Right forelimb (tissue), 1 donor: ENCODE measurements at regions not wholly inside any gene's neighbourhood (a gene's known extent, or its start where the extent isn't known, plus 50 kb on each side); places are given as distances from the start of the nearest gene placed in this dataset.
"Not testable (repeated sequence)": the region's sequence is repeated elsewhere in the genome, so short reads cannot be mapped to it uniquely, and the experiment has no call there.

ENCODE experiments used
- DNase-seq: peaks from one replicate; pipeline ENCODE4 v3.0.0-alpha.2; 2018

DNA sequence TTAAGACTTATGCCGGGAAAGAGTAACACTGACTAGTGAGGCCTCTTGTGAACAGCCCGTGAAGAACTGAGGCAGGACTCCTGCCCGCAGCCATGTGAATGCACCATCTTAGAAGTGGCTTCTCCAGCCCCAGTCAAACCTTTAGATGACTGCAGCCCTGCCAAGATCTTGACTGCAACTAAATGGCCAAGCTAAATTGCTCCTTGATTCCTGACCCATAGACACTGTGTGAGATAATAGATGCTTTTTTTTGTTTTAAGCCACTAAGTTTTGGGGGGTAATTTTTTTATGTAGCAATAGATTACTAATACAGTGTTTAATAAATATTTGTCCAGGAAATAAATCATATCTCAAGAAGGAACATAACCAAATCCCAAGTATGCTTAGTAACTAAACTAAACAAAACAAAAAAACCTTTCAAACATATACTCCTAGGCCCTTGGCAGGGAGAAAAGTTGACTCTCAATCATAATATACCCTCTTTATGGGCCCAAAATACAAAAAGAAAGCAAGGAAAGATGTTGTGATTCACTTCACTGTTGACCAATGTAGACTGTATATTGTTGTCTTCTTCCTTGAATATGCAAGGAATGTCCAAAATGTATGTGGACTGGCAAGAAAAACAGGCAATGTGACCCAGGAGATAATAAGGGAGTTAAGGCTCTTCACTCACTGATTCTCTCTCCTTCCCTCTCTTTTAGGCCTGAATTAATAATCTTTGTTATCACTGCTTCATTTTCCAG is 79.7 kb upstream of the ZNF366 start:
- no peak for DNase-seq

DNA sequence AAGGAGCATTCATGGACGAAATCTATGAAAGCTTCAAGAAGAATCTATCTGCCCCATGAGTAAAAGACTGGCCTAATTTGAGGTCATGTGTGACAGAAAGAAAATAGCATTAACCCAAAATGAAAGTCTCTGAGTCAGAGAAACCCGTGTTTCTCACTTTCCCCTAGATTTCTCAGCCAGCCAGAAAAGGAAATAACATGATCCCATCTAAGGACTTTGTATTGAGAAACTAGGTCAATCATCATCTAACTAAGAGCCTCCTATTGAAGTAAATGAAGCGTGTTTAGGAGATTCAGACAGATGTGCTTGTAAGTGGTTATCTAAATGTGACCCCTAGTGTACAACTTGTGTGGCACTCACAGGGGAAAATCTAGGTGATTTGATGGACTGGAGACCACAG is 77.3 kb upstream of the ZNF366 start:
- no peak for DNase-seq

DNA sequence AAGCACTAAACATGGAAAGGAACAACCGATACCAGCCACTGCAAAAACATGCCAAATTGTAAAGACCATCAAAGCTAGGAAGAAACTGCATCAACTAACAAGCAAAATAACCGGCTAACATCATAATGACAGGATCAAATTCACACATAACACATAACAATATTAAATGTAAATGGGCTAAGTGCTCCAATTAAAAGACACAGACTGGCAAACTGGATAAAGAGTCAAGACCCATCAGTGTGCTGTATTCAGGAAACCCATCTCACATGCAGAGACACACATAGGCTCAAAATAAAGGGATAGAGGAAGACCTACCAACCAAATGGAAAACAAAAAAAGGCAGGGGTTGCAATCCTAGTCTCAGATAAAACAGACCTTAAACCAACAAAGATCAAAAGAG is 72.1 kb upstream of the ZNF366 start:
- DNase-seq: not testable (repeated sequence)

DNA sequence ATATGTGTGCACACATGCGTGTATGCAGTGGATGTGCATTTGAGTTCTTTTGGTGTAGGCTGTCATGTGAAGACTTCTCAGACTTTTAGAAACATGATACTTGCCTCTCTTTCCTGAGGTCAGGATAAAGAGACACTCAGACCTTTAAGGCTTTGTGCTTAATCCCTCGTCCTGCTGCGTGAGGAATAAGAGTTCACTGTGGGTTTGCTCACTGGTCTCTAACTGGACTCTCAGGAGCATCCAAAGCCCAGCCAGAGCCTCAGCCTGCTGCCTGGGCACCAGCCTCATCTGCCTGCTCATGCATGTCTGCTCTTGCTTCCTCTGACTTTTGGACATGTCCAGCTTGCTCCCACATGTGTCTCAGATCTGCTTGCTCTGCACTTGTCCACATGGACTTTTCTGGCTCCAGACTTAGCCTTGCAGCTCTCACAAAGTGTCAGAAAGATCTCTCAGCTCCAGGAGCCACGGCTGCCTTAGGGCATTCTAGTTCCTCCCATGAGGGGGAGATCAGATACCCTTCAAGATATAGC is 65.1 kb upstream of the ZNF366 start:
- DNase-seq: no peak

DNA sequence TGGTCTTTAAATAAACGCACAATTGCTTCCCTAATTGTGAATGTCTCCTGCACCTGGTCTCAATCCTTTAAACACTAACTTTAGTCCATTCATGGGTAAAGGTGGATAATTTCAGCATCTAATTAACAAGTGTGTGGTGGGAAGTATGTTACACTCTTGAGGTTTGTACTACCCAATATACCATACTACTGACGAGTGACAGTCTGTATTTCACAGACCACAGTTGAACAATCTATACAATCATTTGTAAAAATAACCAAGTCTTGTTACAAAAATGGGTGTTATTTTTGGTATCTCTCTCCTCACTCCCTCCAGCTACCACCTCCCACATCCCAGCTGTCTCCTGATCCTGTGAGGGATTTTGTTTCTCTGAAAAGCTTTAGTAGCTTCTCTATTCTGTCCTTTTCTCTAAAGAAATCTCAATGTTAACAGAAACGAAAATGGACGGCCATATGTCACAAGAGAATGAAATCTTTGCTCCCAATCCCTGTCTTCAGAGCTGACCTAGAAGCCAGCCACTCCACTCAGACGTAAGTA is 62.3 kb upstream of the ZNF366 start:
- no peak for DNase-seq

DNA sequence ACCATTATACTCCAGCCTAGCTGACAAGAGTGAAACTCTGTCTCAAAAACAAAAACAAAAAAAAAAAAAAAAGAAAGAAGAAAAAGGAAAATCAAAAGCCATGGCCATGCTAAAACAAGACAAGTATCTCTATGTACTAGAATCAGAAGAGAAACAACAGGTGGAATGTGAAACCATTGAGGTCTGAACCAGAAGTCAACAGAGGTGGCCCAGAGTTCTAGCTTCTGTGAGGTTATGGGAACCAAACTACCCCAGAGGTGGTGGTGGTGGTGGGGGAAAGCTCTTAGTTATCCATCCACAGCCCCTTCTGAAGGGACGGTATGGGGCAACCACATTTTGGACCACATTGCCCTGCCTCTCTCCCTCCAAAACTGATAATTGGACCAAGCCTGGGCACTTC is 59.5 kb upstream of the ZNF366 start:
- no peak for DNase-seq

DNA sequence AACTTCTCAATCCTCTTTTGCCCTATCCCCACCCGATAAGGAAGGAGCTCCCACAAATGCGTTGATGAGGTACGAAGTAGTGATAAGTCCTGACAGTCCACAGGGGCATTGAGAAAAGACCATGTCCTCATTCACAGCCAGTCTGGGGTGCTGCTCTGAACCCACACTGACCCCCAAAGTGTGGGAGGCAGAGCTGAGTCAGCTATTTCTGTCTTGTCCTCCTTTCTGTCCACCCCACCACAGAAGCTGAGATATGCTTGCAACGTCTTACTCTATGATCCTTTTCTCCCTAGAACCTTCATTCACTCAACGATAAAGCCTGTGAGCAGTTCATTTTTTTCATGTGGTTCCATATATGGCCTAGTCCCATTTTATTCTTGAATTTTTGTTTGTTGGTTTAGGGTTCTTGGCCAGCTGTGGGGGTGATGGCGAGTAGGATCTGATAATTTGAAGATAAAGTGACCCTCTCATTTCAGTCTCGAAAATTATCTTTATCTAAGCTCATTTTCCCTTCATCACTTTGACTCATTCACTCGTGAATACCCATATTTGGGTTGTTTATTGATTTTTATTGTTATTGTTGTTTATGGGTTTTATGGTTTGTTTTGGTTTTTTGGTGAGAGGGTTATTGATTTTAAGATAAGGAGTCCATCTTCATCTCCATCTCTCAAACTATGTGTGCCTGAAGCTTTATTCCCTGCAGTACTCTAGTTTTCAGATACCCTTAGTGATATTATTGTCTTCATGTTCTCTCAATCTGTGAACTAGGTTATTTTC is 58.5 kb upstream of the ZNF366 start:
- DNase-seq: no peak

DNA sequence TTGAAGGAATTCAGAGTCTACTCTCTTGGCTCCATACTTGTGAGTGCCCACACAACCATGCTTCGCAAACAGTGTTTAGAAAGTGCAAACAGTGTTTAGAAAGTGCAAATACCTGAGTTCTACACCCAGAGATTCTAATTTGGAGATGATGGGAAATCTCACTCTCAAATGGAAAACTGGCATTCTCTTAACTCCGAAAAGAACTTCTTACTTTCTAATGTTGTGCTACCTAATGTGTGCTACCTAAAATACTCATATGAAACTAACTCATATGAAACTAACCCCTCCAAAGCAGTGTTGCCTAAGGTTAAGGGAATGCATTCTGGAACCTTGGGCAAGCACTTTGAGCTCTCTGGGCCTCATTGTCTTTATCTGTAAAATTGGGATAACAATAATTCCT is 55.5 kb upstream of the ZNF366 start:
- no peak for DNase-seq

DNA sequence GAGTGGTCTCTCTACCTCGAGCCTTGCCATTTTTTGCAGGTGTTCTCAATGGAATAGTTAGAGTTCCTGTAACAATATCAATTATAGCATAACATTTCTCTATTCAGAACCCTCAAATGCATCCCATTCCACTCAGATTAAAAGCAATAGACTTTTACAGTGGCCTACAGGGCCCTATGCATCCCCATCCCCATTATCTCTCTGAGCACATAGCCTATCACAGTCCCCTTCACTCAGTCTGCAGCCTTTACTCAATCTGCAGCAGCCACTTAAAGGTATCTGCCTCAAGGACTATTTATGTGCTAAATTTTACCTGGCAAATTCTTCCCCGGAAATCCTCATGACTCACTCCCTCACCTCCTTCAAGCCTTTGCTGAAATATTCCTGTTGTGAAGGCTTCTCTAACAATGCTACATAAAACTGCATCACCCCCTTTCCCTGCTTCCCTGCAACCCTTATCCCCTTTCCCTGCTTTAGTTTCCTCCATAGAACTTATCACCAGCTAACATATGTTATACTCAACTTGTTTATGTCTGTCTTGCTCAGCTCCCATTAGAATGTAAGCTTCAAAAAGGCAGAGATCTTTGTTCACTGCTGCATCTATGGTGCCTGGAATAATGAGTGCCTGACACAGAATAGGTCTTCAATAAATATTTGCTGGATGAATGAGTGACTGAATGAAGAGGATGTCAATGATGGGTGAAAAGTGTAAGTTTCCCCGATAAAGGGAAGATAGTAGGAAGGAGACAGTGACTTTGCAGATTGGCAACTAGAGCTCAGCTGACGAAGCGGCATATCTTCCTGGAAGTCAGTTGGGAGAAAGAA is 54.1 kb upstream of the ZNF366 start:
- no peak for DNase-seq

DNA sequence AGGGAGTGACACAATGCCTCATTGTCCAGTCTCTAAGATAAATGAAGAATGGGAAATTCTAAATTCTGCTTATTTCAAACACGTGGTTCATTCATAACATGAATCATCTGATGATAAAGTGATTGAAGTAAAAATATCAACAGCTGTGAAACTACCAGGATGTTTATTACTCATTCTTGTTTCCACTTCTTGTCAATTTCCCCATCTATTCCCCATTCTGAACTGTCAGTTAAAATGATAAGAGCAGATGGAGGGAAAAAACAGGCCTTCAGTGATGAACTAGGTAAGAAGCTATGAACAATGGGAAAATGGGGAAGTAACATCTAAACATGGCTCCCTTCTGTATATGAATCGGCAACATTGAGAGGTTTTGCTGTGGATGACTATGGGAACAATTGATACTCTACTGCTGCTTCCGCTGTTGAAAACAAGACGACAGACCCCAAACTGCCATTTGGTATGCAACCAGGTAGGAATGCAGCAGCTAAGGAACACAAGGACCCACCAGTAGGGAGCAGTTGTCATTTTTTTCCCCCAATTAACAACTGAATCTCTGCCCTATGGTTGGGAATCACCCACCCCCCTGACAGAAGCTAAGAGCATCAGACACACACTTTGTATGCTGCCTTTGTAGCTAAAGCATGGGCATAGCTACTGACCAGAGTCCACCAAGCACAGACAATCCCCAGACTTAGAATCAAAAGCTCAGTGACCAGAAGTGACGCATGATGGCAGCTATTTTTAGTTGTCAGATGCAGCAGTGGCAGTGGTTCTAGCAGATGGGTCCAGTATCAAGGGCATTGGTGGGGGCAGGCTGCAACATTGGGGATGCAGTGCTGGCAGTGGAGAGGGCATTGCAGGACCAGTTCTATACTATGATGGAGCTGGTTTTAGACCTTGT is 52.9 kb upstream of the ZNF366 start:
- DNase-seq: no peak

DNA sequence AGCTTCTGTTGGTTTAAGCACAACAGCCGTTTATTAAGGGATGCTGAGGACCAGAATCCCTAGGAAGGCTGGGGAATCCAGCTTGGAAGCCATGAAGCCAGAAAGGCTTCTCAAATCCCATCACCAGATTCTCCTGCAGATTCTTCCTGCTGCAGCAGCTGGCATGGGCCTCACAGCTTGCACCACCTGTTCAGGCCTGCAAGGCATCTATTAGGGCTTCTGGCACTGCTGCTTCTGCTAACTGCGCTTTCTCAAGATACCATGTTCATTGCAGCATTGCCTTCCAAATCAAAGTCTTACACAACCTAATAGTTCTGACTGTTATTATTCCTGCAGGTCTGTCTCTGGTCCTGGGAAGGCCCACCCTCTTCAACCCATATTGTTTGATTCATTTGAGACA is 51.2 kb upstream of the ZNF366 start:
- no peak for DNase-seq

DNA sequence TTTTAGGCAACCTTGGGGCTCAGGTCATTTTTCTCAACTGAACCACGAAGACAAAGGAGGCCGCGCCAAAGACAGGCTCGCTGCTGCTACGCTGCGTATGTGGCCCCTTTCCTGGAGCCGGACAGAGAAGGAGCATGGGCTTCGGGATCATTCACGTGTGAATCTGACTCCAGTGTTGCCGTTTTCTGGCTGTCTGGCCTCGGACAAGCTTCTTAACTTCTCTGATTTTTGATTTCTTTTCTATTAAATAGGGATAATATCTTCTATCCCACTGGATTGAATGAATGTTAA is 50.8 kb upstream of the ZNF366 start:
- no peak for DNase-seq

DNA sequence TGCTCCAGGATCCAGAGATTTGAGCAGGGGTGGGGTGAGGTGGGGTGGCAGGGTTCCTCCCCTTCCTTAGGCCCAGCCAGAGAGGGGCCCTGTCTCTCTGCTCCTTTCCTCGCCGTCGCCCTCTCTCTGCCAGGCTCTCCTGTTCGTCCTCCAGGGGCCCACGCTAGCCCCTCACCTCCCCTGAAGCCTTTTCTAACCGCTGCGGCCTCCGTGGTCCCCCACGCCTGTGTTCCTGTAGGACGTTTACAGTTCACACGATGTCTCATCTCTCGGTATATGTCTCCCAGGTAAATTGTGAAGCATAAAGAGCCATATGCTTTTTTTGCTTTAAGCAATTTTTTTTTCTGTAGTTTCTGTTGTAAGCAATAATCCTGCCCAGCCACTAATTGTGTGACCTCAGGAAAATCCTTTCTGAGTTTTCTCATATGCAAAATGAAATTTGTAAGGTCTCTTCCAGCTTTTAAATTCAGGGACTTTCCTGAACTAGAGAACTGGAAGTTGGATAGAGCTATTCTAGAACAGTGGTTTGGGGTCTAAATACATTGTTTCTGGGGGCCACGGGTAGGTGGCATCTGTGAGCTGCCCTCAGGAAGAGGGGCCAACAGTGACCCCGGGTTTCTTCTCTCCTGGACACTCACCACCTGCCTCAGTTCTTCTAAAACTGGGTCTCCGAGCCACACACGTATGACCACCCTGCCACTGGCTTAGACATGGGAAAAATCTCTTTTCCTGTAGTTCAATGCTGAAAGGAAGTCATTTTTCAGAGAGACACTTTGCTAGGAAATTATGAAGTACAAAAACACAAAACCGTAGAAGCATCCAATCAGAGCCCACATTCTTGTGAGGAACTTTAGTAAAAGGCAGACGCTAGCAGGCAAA is 50.2 kb upstream of the ZNF366 start:
- no peak for DNase-seq
